SK-MEL-5 (cell line): ENCODE measurements at regions not wholly inside any gene's neighbourhood (a gene's known extent, or its start where the extent isn't known, plus 50 kb on each side); places are given as distances from the start of the nearest gene placed in this dataset.

Experiments
- small RNA-seq, 2 experiments: library from RNA; depleted of rRNA; stranded (forward); fragments of <200 nt; gene quantifications; one replicate each; pipeline ENCODE3, GENCODE V24; 2014

Small RNAs in the stretch of these regions (small RNA-seq; reads per million reads assigned to genes)
- 0 reads per million in 2 experiments for gene AC084373.1
